ENCODE measurements at regions not wholly inside any gene's neighbourhood (a gene's known extent, or its start where the extent isn't known, plus 50 kb on each side); places are given as distances from the start of the nearest gene placed in this dataset.
"Not testable (repeated sequence)": the region's sequence is repeated elsewhere in the genome, so short reads cannot be mapped to it uniquely, and the experiment has no call there.

DNA sequence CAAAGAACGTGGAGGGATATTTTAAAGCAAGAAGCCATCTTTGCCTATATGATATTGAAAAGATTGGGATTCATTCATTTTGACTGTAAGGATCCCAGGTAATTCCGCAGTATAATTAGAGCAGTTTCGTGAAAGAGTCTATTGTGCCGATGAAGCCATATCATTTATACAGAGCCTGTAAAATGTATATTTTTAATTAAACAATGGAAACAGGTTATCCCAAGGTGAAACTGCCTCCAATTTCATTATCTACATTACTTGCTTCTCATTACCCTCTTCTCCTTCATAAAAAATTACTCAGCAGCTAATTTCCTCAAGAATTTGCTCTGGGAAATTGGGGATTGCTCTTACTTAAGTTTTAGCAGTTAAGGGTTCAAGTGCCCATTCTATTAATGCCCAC is 444.1 kb downstream of the SOCS6 start:
- Histone ChIP-seq H3K27ac (ENCODE audit: low read depth, low read length) (no peak overlapping the region), H3K27me3 (ENCODE audit: control insufficient read depth in 3 of 3, insufficient read depth in 3 of 3, low read length in 3 of 3) (no peaks in the 10 kb centered on the region), H3K4me3 (ENCODE audit: low read length in 3 of 3) (no peak overlapping the region), H3K9me3 (ENCODE audit: control insufficient read depth in 3 of 3, low read length in 3 of 3) (no peaks in the 10 kb centered on the region), H3K9ac (ENCODE audit: low read depth in 1 of 3, low read length in 3 of 3) (no peak overlapping the region), H3K36me3 (ENCODE audit: control insufficient read depth in 3 of 3, insufficient read depth in 3 of 3, low read length in 3 of 3) (no peaks in the 10 kb centered on the region), H3K4me1 (ENCODE audit: control insufficient read depth in 3 of 3, insufficient read depth in 3 of 3, low read length in 3 of 3) (no peaks in the 10 kb centered on the region)

DNA sequence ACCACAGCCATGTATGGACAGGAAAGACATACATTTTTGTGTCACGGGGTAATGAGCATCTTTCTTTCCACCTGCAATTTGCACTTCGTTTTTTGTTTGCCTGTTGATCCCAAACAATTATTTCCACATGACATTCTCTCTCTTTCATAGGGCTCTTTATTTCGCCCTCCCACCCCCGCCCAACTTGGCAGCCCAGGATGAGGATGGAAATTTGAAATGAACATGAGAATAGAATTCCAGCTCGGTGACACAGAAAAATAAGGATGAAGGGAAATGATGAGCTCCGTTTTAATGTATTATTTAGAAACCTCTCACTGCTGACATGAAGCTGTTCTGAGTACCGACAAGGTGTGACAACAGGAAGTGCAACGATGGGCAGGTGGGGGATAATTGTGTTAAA is 443.3 kb downstream of the SOCS6 start:
- Histone ChIP-seq H3K36me3 (ENCODE audit: control insufficient read depth in 3 of 3, insufficient read depth in 3 of 3, low read length in 3 of 3) (no peaks in the 10 kb centered on the region), H3K4me3 (ENCODE audit: low read length in 3 of 3) (no peak overlapping the region), H3K9ac (ENCODE audit: low read depth in 1 of 3, low read length in 3 of 3) (no peak overlapping the region), H3K4me1 (ENCODE audit: control insufficient read depth in 3 of 3, insufficient read depth in 3 of 3, low read length in 3 of 3) (no peaks in the 10 kb centered on the region), H3K27ac (ENCODE audit: low read depth, low read length) (no peak overlapping the region), H3K27me3 (ENCODE audit: control insufficient read depth in 3 of 3, insufficient read depth in 3 of 3, low read length in 3 of 3) (no peaks in the 10 kb centered on the region), H3K9me3 (ENCODE audit: control insufficient read depth in 3 of 3, low read length in 3 of 3) (no peaks in the 10 kb centered on the region)

DNA sequence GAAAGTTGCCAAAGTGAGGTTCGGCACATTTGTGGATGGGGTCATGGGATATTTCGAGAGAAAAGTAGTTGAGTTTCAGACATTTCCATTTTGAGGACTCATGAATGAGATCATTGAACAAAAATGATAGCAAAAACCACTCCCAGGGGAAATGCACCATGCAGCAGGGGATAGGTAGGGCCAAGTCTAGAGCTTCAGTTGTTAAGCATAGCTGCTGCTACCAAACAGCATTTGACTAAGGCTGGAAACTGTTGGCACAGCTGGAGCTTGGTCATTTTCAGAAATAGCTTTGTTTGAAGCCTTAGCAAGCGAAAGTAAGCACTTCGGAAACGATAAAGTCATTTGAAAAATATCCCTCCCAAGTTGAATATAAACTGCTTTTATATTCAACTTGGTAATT is 431.8 kb downstream of the SOCS6 start:
- H3K27me3 ChIP-seq (ENCODE audit: control insufficient read depth in 3 of 3, insufficient read depth in 3 of 3, low read length in 3 of 3) = no peaks in the 10 kb centered on the region

DNA sequence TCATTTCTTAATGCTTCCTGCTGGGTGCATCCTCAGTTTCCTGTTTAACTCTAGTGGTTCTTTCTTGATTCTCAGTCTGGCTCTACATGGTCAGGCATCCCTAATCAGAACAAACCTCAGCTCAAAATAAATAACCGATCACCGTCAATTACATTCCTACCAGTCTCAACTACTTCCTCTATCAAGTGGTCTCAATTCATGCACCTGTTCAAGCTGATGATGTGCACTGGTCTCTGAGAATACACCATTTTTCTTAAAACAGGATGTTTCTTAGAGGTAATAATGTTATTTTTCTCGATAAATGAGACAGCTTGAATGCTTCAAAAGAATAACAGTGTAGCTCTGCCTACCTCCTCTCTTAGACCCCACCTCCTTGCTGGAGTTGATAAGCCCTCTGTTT is 420.9 kb downstream of the SOCS6 start:
- H3K9ac ChIP-seq (ENCODE audit: low read depth in 1 of 3, low read length in 3 of 3) = no peak overlapping the region
- no peak overlapping the region for H3K4me3 ChIP-seq (ENCODE audit: low read length in 3 of 3)
- H3K36me3 ChIP-seq (ENCODE audit: control insufficient read depth in 3 of 3, insufficient read depth in 3 of 3, low read length in 3 of 3) = no peaks in the 10 kb centered on the region
- no peaks in the 10 kb centered on the region for H3K27me3 ChIP-seq (ENCODE audit: control insufficient read depth in 3 of 3, insufficient read depth in 3 of 3, low read length in 3 of 3)
- H3K27ac ChIP-seq (ENCODE audit: low read depth, low read length) = no peak overlapping the region
- no peaks in the 10 kb centered on the region for H3K4me1 ChIP-seq (ENCODE audit: control insufficient read depth in 3 of 3, insufficient read depth in 3 of 3, low read length in 3 of 3)
- no peaks in the 10 kb centered on the region for H3K9me3 ChIP-seq (ENCODE audit: control insufficient read depth in 3 of 3, low read length in 3 of 3)

More for the DNA sequence above, 431.8 kb downstream of the SOCS6 start:
- Histone ChIP-seq H3K4me1 (ENCODE audit: control insufficient read depth in 3 of 3, insufficient read depth in 3 of 3, low read length in 3 of 3) (no peaks in the 10 kb centered on the region), H3K36me3 (ENCODE audit: control insufficient read depth in 3 of 3, insufficient read depth in 3 of 3, low read length in 3 of 3) (no peaks in the 10 kb centered on the region), H3K4me3 (ENCODE audit: low read length in 3 of 3) (no peak overlapping the region), H3K27ac (ENCODE audit: low read depth, low read length) (no peak overlapping the region), H3K9ac (ENCODE audit: low read depth in 1 of 3, low read length in 3 of 3) (no peak overlapping the region), H3K9me3 (ENCODE audit: control insufficient read depth in 3 of 3, low read length in 3 of 3) (no peaks in the 10 kb centered on the region)

DNA sequence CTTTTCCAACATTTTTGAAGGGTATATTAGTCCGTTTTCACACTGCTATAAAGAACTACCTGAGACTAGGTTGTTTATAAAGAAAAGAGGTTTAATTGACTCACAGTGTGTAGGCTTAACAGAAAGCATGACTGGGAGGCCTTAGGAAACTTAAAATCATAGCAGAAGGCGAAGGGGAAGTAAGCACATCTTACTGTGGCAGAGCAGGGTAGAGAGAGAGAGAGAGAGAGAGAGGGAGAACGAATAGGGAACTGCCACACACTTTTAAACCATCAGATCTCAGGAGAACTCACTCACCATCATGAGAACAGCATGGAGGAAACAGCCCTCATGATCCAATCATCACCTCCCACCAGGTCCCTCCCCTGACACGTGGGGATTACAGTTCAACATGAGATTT is 420.3 kb downstream of the SOCS6 start:
- H3K4me3 ChIP-seq (ENCODE audit: low read length in 3 of 3) = no peak overlapping the region
- no peak overlapping the region for H3K9ac ChIP-seq (ENCODE audit: low read depth in 1 of 3, low read length in 3 of 3)
- H3K27ac ChIP-seq (ENCODE audit: low read depth, low read length) = no peak overlapping the region

DNA sequence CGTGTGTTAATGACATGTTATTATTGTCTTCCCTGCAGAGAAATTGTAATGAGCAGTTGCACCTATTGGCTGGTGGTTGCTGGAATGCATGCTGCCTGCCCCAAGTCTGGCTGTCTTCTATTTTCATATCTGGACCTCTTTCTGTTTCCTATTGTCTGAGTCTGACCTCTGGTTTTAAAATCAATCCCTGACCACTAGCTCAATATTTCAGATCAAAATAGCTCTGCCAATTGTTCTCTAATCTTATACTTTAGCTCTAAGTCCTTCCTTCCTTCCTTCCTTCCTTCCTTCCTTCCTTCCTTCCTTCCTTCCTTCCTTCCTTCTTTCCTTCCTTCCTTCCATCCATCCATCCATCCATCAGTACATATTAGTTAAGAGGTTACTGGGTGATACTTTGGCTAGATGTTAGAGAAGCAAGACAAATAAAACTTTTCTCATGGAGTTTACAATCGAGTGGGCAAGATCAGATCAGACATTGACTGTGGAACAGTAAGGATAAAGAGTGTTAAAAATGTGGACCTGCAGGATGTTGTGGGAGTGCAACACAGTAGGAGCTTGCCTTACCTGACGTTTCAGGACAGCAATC is 417.1 kb downstream of the SOCS6 start:
- H3K36me3 ChIP-seq (ENCODE audit: control insufficient read depth in 3 of 3, insufficient read depth in 3 of 3, low read length in 3 of 3) = no peaks in the 10 kb centered on the region
- no peak overlapping the region for H3K9ac ChIP-seq (ENCODE audit: low read depth in 1 of 3, low read length in 3 of 3)
- no peaks in the 10 kb centered on the region for H3K27me3 ChIP-seq (ENCODE audit: control insufficient read depth in 3 of 3, insufficient read depth in 3 of 3, low read length in 3 of 3)
- H3K9me3 ChIP-seq (ENCODE audit: control insufficient read depth in 3 of 3, low read length in 3 of 3) = no peaks in the 10 kb centered on the region
- H3K4me3 ChIP-seq (ENCODE audit: low read length in 3 of 3) = no peak overlapping the region
- no peaks in the 10 kb centered on the region for H3K4me1 ChIP-seq (ENCODE audit: control insufficient read depth in 3 of 3, insufficient read depth in 3 of 3, low read length in 3 of 3)
- no peak overlapping the region for H3K27ac ChIP-seq (ENCODE audit: low read depth, low read length)

More for the DNA sequence above, 420.3 kb downstream of the SOCS6 start:
- no peaks in the 10 kb centered on the region for H3K9me3 ChIP-seq (ENCODE audit: control insufficient read depth in 3 of 3, low read length in 3 of 3)
- H3K27me3 ChIP-seq (ENCODE audit: control insufficient read depth in 3 of 3, insufficient read depth in 3 of 3, low read length in 3 of 3) = no peaks in the 10 kb centered on the region
- no peaks in the 10 kb centered on the region for H3K36me3 ChIP-seq (ENCODE audit: control insufficient read depth in 3 of 3, insufficient read depth in 3 of 3, low read length in 3 of 3)
- H3K4me1 ChIP-seq (ENCODE audit: control insufficient read depth in 3 of 3, insufficient read depth in 3 of 3, low read length in 3 of 3) = no peaks in the 10 kb centered on the region

DNA sequence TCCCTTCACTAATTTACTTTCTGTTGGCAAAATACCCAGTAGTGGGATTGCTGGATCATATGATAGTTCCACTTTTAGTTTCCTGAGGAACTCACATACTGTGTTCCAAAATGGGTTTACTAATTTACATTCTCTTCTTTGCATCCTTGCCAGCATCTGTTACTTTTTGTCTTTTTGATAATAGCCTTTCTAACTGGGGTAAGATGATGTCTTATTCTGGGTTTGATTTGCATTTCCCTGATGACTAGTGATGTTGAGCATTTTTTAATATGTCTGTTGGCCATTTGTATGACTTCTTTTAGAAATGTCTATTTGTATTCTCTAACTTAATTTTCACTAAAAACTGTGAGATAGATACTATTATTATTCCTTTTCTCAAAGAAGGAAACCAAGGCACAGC is 411.7 kb downstream of the SOCS6 start:
- H3K4me3 ChIP-seq (ENCODE audit: low read length in 3 of 3) = no peak overlapping the region
- no peak overlapping the region for H3K9ac ChIP-seq (ENCODE audit: low read depth in 1 of 3, low read length in 3 of 3)
- H3K27ac ChIP-seq (ENCODE audit: low read depth, low read length) = no peak overlapping the region
- H3K9me3 ChIP-seq (ENCODE audit: control insufficient read depth in 3 of 3, low read length in 3 of 3) = no peaks in the 10 kb centered on the region
- H3K36me3 ChIP-seq (ENCODE audit: control insufficient read depth in 3 of 3, insufficient read depth in 3 of 3, low read length in 3 of 3) = no peaks in the 10 kb centered on the region
- no peaks in the 10 kb centered on the region for H3K27me3 ChIP-seq (ENCODE audit: control insufficient read depth in 3 of 3, insufficient read depth in 3 of 3, low read length in 3 of 3)
- no peaks in the 10 kb centered on the region for H3K4me1 ChIP-seq (ENCODE audit: control insufficient read depth in 3 of 3, insufficient read depth in 3 of 3, low read length in 3 of 3)

DNA sequence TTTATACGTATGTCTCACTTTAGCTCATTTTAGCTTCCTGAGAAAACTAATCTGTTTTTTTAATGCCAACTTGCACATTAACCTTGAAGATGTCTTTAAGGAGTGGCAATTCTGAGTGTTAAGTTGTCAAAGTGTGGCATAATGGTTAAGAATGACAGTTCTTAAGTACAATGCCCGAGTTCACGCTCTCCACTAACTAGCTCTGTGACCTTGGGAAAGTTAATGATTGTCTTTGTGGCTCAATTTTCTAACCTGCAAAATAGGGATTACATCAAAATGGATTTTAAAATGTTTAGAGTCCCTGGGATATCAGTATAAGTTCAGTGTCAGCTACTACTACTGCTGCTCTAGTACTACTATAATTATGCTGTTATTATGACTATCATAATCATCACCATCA is 409.7 kb downstream of the SOCS6 start:
- Histone ChIP-seq H3K27ac (ENCODE audit: low read depth, low read length) (no peak overlapping the region), H3K9ac (ENCODE audit: low read depth in 1 of 3, low read length in 3 of 3) (no peak overlapping the region), H3K4me1 (ENCODE audit: control insufficient read depth in 3 of 3, insufficient read depth in 3 of 3, low read length in 3 of 3) (no peaks in the 10 kb centered on the region), H3K9me3 (ENCODE audit: control insufficient read depth in 3 of 3, low read length in 3 of 3) (no peaks in the 10 kb centered on the region), H3K27me3 (ENCODE audit: control insufficient read depth in 3 of 3, insufficient read depth in 3 of 3, low read length in 3 of 3) (no peaks in the 10 kb centered on the region), H3K36me3 (ENCODE audit: control insufficient read depth in 3 of 3, insufficient read depth in 3 of 3, low read length in 3 of 3) (no peaks in the 10 kb centered on the region), H3K4me3 (ENCODE audit: low read length in 3 of 3) (no peak overlapping the region)

DNA sequence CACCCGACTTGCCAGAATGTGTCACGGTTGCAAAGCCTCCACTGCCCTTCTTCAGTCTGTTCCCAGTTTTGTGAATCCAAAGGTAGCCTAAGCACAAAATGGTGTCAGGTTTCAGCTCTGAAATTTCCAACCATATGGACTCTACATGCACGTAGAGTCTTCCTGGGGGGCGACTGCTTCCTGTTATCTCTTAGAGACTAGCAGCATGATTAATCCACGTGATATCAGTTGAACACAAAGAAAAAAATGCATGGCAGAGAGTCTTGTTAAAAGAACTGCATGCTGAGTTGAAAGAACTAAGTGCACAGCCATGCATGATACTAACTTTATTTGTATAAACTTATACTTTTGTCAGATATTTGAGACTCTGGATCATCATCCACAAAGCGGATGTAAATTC is 404.4 kb downstream of the SOCS6 start:
- H3K9me3 ChIP-seq (ENCODE audit: control insufficient read depth in 3 of 3, low read length in 3 of 3) = no peaks in the 10 kb centered on the region
- H3K4me3 ChIP-seq (ENCODE audit: low read length in 3 of 3) = no peak overlapping the region
- no peaks in the 10 kb centered on the region for H3K4me1 ChIP-seq (ENCODE audit: control insufficient read depth in 3 of 3, insufficient read depth in 3 of 3, low read length in 3 of 3)
- H3K36me3 ChIP-seq (ENCODE audit: control insufficient read depth in 3 of 3, insufficient read depth in 3 of 3, low read length in 3 of 3) = no peaks in the 10 kb centered on the region
- H3K9ac ChIP-seq (ENCODE audit: low read depth in 1 of 3, low read length in 3 of 3) = no peak overlapping the region
- no peaks in the 10 kb centered on the region for H3K27me3 ChIP-seq (ENCODE audit: control insufficient read depth in 3 of 3, insufficient read depth in 3 of 3, low read length in 3 of 3)
- H3K27ac ChIP-seq (ENCODE audit: low read depth, low read length) = no peak overlapping the region

DNA sequence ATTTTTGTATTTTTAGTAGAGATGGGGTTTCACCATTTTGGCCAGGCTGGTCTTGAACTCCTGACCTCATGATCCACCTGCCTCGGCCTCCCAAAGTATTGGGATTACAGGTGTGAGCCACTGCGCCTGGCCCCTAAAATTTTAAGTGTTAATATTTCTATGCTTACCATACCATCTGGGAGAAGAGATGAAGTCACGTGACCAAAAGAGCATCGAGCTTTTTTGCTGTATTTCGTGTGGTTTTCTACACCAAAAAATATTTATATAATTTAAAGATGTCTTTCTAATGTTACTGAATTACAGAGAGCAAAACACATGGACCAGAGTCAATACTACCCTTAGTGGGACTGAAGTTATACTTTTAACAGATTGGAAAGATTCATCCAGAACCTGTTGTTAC is 400.9 kb downstream of the SOCS6 start:
- not testable (repeated sequence) for H3K27ac ChIP-seq (ENCODE audit: low read depth, low read length)

DNA sequence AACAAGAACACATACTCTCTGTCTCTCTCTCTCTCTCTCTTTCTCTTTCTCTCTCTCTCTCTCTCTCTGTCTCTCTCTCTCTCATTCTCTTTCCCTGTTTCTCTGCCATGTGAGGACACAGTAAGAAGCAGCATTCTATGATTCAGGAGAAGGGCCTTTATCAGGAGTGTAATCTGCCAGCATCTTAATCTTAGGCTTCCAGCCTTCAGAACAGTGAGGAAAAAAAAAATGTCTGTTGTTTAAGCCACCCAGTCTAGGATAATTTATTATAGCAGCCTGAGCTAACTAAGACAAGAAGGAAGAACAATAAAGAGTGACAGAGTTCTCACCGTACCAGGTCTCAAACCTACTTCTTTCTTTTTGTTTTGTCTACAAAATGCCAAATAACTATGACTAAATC is 399.4 kb downstream of the SOCS6 start:
- H3K9ac ChIP-seq (ENCODE audit: low read depth in 1 of 3, low read length in 3 of 3) = no peak overlapping the region
- H3K27ac ChIP-seq (ENCODE audit: low read depth, low read length) = no peak overlapping the region
- no peaks in the 10 kb centered on the region for H3K9me3 ChIP-seq (ENCODE audit: control insufficient read depth in 3 of 3, low read length in 3 of 3)
- no peak overlapping the region for H3K4me3 ChIP-seq (ENCODE audit: low read length in 3 of 3)
- no peaks in the 10 kb centered on the region for H3K4me1 ChIP-seq (ENCODE audit: control insufficient read depth in 3 of 3, insufficient read depth in 3 of 3, low read length in 3 of 3)
- no peaks in the 10 kb centered on the region for H3K27me3 ChIP-seq (ENCODE audit: control insufficient read depth in 3 of 3, insufficient read depth in 3 of 3, low read length in 3 of 3)
- H3K36me3 ChIP-seq (ENCODE audit: control insufficient read depth in 3 of 3, insufficient read depth in 3 of 3, low read length in 3 of 3) = no peaks in the 10 kb centered on the region

More for the DNA sequence above, 400.9 kb downstream of the SOCS6 start:
- H3K9me3 ChIP-seq (ENCODE audit: control insufficient read depth in 3 of 3, low read length in 3 of 3); H3K4me3 ChIP-seq (ENCODE audit: low read length in 3 of 3); H3K9ac ChIP-seq (ENCODE audit: low read depth in 1 of 3, low read length in 3 of 3); H3K4me1 ChIP-seq (ENCODE audit: control insufficient read depth in 3 of 3, insufficient read depth in 3 of 3, low read length in 3 of 3); H3K27me3 ChIP-seq (ENCODE audit: control insufficient read depth in 3 of 3, insufficient read depth in 3 of 3, low read length in 3 of 3); H3K36me3 ChIP-seq (ENCODE audit: control insufficient read depth in 3 of 3, insufficient read depth in 3 of 3, low read length in 3 of 3): not testable (repeated sequence)

All from skeletal muscle tissue (tissue), 3 donors.